Suprapubic skin (tissue), 4 donors: ENCODE measurements at regions not wholly inside any gene's neighbourhood (a gene's known extent, or its start where the extent isn't known, plus 50 kb on each side); places are given as distances from the start of the nearest gene placed in this dataset.

Experiments used
- EP300 ChIP-seq: sonication (generic); formaldehyde crosslinking; IDR thresholded peaks from one replicate; pipeline ENCODE4 v1.6.1; 2017; ENCODE audit warnings: antibody characterized with exemption
- POLR2A ChIP-seq, 2 donors: fragments of 450-650 bp; IDR thresholded peaks; one replicate each; pipeline ENCODE4 v1.6.1; 2017; ENCODE audit warnings: antibody characterized with exemption in 2 of 2, mild to moderate bottlenecking in 2 of 2, moderate library complexity in 2 of 2
- POLR2AphosphoS5 ChIP-seq, 3 donors: sonication (generic); formaldehyde crosslinking; IDR thresholded peaks; one replicate each; pipeline ENCODE4 v1.6.1; 2017; ENCODE audit warnings: antibody characterized with exemption in 3 of 3
- TF ChIP-seq, protein P1 (sequence below), 2 donors: fragments of 200-600 bp in 1 of 2; fragments of 450-650 bp in 1 of 2; sonication (generic) in 1 of 2; IDR thresholded peaks; one replicate each; pipeline ENCODE4 v1.5.1; 2016 to 2019; ENCODE audit warnings: antibody characterized with exemption in 2 of 2, mild to moderate bottlenecking in 1 of 2, moderate library complexity in 1 of 2

DNA sequence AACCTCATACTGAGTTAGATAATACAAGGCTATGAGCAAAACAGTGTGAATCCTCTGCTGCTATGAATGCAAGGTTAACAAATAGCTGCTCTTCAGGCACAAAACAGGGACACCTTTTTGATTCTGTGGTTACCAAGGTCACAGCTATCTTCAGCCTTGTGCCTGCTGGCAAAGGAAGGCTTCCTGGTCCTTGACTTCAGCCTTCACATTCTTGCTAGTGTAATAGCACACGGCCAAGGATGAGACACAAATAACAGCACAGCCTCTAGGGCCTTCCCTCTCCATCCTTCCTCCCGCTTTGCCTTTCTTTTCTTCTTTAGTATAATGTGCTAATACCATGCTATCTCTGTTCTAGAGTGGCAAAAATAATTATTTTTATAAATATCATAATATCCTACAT is 130.6 kb upstream of the CAV2 start:
- TF ChIP-seq, protein P1, sequence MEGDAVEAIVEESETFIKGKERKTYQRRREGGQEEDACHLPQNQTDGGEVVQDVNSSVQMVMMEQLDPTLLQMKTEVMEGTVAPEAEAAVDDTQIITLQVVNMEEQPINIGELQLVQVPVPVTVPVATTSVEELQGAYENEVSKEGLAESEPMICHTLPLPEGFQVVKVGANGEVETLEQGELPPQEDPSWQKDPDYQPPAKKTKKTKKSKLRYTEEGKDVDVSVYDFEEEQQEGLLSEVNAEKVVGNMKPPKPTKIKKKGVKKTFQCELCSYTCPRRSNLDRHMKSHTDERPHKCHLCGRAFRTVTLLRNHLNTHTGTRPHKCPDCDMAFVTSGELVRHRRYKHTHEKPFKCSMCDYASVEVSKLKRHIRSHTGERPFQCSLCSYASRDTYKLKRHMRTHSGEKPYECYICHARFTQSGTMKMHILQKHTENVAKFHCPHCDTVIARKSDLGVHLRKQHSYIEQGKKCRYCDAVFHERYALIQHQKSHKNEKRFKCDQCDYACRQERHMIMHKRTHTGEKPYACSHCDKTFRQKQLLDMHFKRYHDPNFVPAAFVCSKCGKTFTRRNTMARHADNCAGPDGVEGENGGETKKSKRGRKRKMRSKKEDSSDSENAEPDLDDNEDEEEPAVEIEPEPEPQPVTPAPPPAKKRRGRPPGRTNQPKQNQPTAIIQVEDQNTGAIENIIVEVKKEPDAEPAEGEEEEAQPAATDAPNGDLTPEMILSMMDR (IDR thresholded peaks at IDR 0.05) = no peak
- no peak for TF ChIP-seq POLR2AphosphoS5 (IDR thresholded peaks at IDR 0.05)
- no peak for TF ChIP-seq EP300
- no peak for TF ChIP-seq POLR2A (IDR thresholded peaks at IDR 0.05)
